ENCODE measurements at regions not wholly inside any gene's neighbourhood (a gene's known extent, or its start where the extent isn't known, plus 50 kb on each side); places are given as distances from the start of the nearest gene placed in this dataset.

GRCh38 chr22:33167998-33168790 is 110.0 kb upstream of the SYN3 start:
- Histone ChIP-seq H3K4me1 (ENCODE audit: low read depth, poor library complexity, severe bottlenecking) (no peaks in the 10 kb centered on the region), H3K4me2 (no peak overlapping the region), H4K20me1 (ENCODE audit: insufficient read depth) (no peaks in the 10 kb centered on the region), H3K9ac (no peak overlapping the region), H3K27me3 (ENCODE audit: insufficient read depth, low read depth) (no peaks in the 10 kb centered on the region), H3K27ac (no peak overlapping the region), H3K36me3 (ENCODE audit: insufficient read depth) (no peaks in the 10 kb centered on the region), H3K79me2 (ENCODE audit: insufficient read depth, low read depth) (no peaks in the 10 kb centered on the region), H2AFZ (ENCODE audit: low read depth) (no peak overlapping the region), H3K4me3 (IDR thresholded peaks at IDR 0.05; ENCODE audit: insufficient read depth, low read depth, low read length) (no peak overlapping the region)
- no peak for TF ChIP-seq CTCF (conservative IDR thresholded peaks at IDR 0.05; ENCODE audit: low read depth, low read length)

GRCh38 chr22:33166206-33166605 is 108.0 kb upstream of the SYN3 start:
- no peaks in the 10 kb centered on the region for H4K20me1 ChIP-seq (ENCODE audit: insufficient read depth)
- H2AFZ ChIP-seq (ENCODE audit: low read depth), result no peak overlapping the region
- no peaks in the 10 kb centered on the region for H3K27me3 ChIP-seq (ENCODE audit: insufficient read depth, low read depth)
- H3K4me1 ChIP-seq (ENCODE audit: low read depth, poor library complexity, severe bottlenecking), result no peaks in the 10 kb centered on the region
- H3K9ac ChIP-seq, result no peak overlapping the region
- H3K36me3 ChIP-seq (ENCODE audit: insufficient read depth), result no peaks in the 10 kb centered on the region
- no peak overlapping the region for H3K4me3 ChIP-seq (IDR thresholded peaks at IDR 0.05; ENCODE audit: insufficient read depth, low read depth, low read length)
- H3K27ac ChIP-seq, result no peak overlapping the region
- H3K4me2 ChIP-seq, result no peak overlapping the region
- H3K79me2 ChIP-seq (ENCODE audit: insufficient read depth, low read depth), result no peaks in the 10 kb centered on the region
- no peak for TF ChIP-seq CTCF (conservative IDR thresholded peaks at IDR 0.05; ENCODE audit: low read depth, low read length)

GRCh38 chr22:33163815-33164214 is 105.6 kb upstream of the SYN3 start:
- Histone ChIP-seq H3K9ac (no peak overlapping the region), H3K4me3 (IDR thresholded peaks at IDR 0.05; ENCODE audit: insufficient read depth, low read depth, low read length) (no peak overlapping the region), H3K27me3 (ENCODE audit: insufficient read depth, low read depth) (no peaks in the 10 kb centered on the region), H3K27ac (no peak overlapping the region), H3K4me2 (no peak overlapping the region), H4K20me1 (ENCODE audit: insufficient read depth) (no peaks in the 10 kb centered on the region), H3K36me3 (ENCODE audit: insufficient read depth) (no peaks in the 10 kb centered on the region), H3K4me1 (ENCODE audit: low read depth, poor library complexity, severe bottlenecking) (no peaks in the 10 kb centered on the region), H3K79me2 (ENCODE audit: insufficient read depth, low read depth) (no peaks in the 10 kb centered on the region), H2AFZ (ENCODE audit: low read depth) (no peak overlapping the region)
- no peak for TF ChIP-seq CTCF (conservative IDR thresholded peaks at IDR 0.05; ENCODE audit: low read depth, low read length)

GRCh38 chr22:33162196-33162595 is 104.0 kb upstream of the SYN3 start:
- Histone ChIP-seq H3K27me3 (ENCODE audit: insufficient read depth, low read depth) (no peaks in the 10 kb centered on the region), H3K36me3 (ENCODE audit: insufficient read depth) (no peaks in the 10 kb centered on the region), H2AFZ (ENCODE audit: low read depth) (no peak overlapping the region), H3K9ac (no peak overlapping the region), H3K4me2 (no peak overlapping the region), H3K4me1 (ENCODE audit: low read depth, poor library complexity, severe bottlenecking) (no peaks in the 10 kb centered on the region), H3K79me2 (ENCODE audit: insufficient read depth, low read depth) (no peaks in the 10 kb centered on the region), H3K4me3 (IDR thresholded peaks at IDR 0.05; ENCODE audit: insufficient read depth, low read depth, low read length) (no peak overlapping the region), H3K27ac (no peak overlapping the region), H4K20me1 (ENCODE audit: insufficient read depth) (no peaks in the 10 kb centered on the region)
- TF ChIP-seq CTCF (conservative IDR thresholded peaks at IDR 0.05; ENCODE audit: low read depth, low read length), result no peak

Measured in KMS-11 (cell line).